CD14-positive monocyte (primary cell): ENCODE measurements at regions not wholly inside any gene's neighbourhood (a gene's known extent, or its start where the extent isn't known, plus 50 kb on each side); places are given as distances from the start of the nearest gene placed in this dataset.

Experiments used
- DNase-seq, 3 donors: peaks; one replicate each; pipeline ENCODE4 v3.0.0-alpha.2; 2011 to 2022
- H2AFZ ChIP-seq: 2 replicates; pipeline ENCODE4 v1.6.0; 2012; ENCODE audit warnings: mild to moderate bottlenecking, low read depth, low read length, inconsistent platforms; ENCODE audit not compliant: insufficient read depth, poor library complexity, severe bottlenecking
- H3K27ac ChIP-seq, 2 donors: 1 replicate in 1 of 2; 2 replicates in 1 of 2; pipeline ENCODE4 v1.5.1; 2012 to 2013; ENCODE audit warnings: low read length in 2 of 2, control low read depth in 1 of 2, inconsistent platforms in 1 of 2, low read depth in 1 of 2, mild to moderate bottlenecking in 1 of 2
- H3K27me3 ChIP-seq, 2 donors: one replicate each; pipeline versions ENCODE4 v1.6.0 to v1.6.1; 2011 to 2013; ENCODE audit warnings: low read length in 2 of 2; ENCODE audit not compliant: control insufficient read depth in 2 of 2, insufficient read depth in 2 of 2
- H3K36me3 ChIP-seq, 2 donors: replicated peaks in 1 of 2; 1 replicate in 1 of 2; 2 replicates in 1 of 2; pipeline versions ENCODE4 v1.5.1 to v1.6.1; 2012 to 2013; ENCODE audit warnings: low read length in 2 of 2, control low read depth in 1 of 2, inconsistent platforms in 1 of 2, mild to moderate bottlenecking in 1 of 2; ENCODE audit not compliant: insufficient read depth in 2 of 2, control insufficient read depth in 1 of 2
- H3K4me1 ChIP-seq, 2 donors: 1 replicate in 1 of 2; 2 replicates in 1 of 2; pipeline versions ENCODE4 v1.5.1 to v1.6.1; 2012 to 2013; ENCODE audit warnings: low read length in 2 of 2, control low read depth in 1 of 2, inconsistent platforms in 1 of 2, mild to moderate bottlenecking in 1 of 2, moderate library complexity in 1 of 2; ENCODE audit not compliant: insufficient read depth in 2 of 2, control insufficient read depth in 1 of 2
- H3K4me2 ChIP-seq: replicated peaks from 2 replicates; pipeline ENCODE3; 2012; ENCODE audit warnings: low read length, moderate library complexity, mild to moderate bottlenecking; ENCODE audit not compliant: poor library complexity, severe bottlenecking; ENCODE audit errors: extremely low read depth
- H3K4me3 ChIP-seq, 3 experiments: fragments of 200-600 bp in 1 of 3; sonication (generic) in 1 of 3; replicated peaks in 1 of 3; 1 replicate in 2 of 3; 2 replicates in 1 of 3; pipeline ENCODE4 v1.5.1; 2011 to 2013; ENCODE audit warnings: low read length in 3 of 3, mild to moderate bottlenecking in 3 of 3, control low read depth in 2 of 3, low read depth in 2 of 3, inconsistent platforms in 1 of 3, moderate library complexity in 1 of 3
- H3K79me2 ChIP-seq: 2 replicates; pipeline ENCODE4 v1.6.0; 2012; ENCODE audit warnings: mild to moderate bottlenecking, control low read depth, inconsistent platforms, low read length, moderate library complexity; ENCODE audit not compliant: insufficient read depth
- H3K9ac ChIP-seq: 2 replicates; pipeline ENCODE4 v1.6.0; 2017; ENCODE audit warnings: low read length, mild to moderate bottlenecking; ENCODE audit not compliant: insufficient read depth, poor library complexity, severe bottlenecking
- H3K9me3 ChIP-seq, 2 donors: replicated peaks in 1 of 2; 1 replicate in 1 of 2; 2 replicates in 1 of 2; pipeline versions ENCODE4 v1.5.1 to v1.6.1; 2012 to 2013; ENCODE audit warnings: low read length in 2 of 2, control low read depth in 1 of 2; ENCODE audit not compliant: control insufficient read depth in 1 of 2, insufficient read depth in 1 of 2
- H4K20me1 ChIP-seq: 2 replicates; pipeline ENCODE4 v1.6.0; 2012; ENCODE audit warnings: mild to moderate bottlenecking, low read length, control low read depth, moderate library complexity; ENCODE audit not compliant: insufficient read depth
- H3K27ac Mint-ChIP-seq, 7 donors: one replicate each; pipeline ENCODE4 v1.8.0; 2020; ENCODE audit warnings: mild to moderate bottlenecking in 7 of 7, mixed read lengths in 7 of 7, moderate library complexity in 6 of 7, inconsistent platforms in 2 of 7
- H3K27me3 Mint-ChIP-seq, 3 donors: one replicate each; pipeline ENCODE4 v1.8.0; 2021 to 2022; ENCODE audit warnings: low read depth in 3 of 3, mild to moderate bottlenecking in 3 of 3, mixed read lengths in 3 of 3, moderate library complexity in 3 of 3, inconsistent platforms in 1 of 3
- H3K36me3 Mint-ChIP-seq, 2 donors: one replicate each; pipeline ENCODE4 v1.8.0; 2020; ENCODE audit warnings: mixed read lengths in 2 of 2, inconsistent platforms in 1 of 2, mild to moderate bottlenecking in 1 of 2
- H3K4me1 Mint-ChIP-seq: one replicate; pipeline ENCODE4 v1.8.0; 2020; ENCODE audit warnings: mild to moderate bottlenecking, mixed read lengths
- H3K4me3 Mint-ChIP-seq, 2 donors: one replicate each; pipeline ENCODE4 v1.8.0; 2020; ENCODE audit warnings: mild to moderate bottlenecking in 2 of 2, mixed read lengths in 2 of 2, moderate library complexity in 1 of 2
- H3K9me3 Mint-ChIP-seq, 7 donors: one replicate each; pipeline ENCODE4 v1.8.0; 2020 to 2022; ENCODE audit warnings: mixed read lengths in 7 of 7, mild to moderate bottlenecking in 6 of 7, moderate library complexity in 6 of 7, inconsistent platforms in 2 of 7
- WGBS: methylation state at CpG from one replicate; pipeline ENCODE4 v1.1.5; 2013; ENCODE audit warnings: missing lambda C conversion rate; ENCODE audit not compliant: insufficient coverage; 5-methylcytosine and 5-hydroxymethylcytosine counted together
- intact Hi-C, 2 donors: fragments of 100-400 bp; cut with micrococcal nuclease; formaldehyde crosslinking; loops; one replicate each; pipeline versions ENCODE4 v1.15.0 to v1.15.1; 2023
- TF ChIP-seq, protein P1 (sequence below): fragments of 200-600 bp; IDR thresholded peaks from one replicate; pipeline ENCODE4 v1.8.0; 2022; ENCODE audit warnings: antibody characterized with exemption, mild to moderate bottlenecking

DNA sequence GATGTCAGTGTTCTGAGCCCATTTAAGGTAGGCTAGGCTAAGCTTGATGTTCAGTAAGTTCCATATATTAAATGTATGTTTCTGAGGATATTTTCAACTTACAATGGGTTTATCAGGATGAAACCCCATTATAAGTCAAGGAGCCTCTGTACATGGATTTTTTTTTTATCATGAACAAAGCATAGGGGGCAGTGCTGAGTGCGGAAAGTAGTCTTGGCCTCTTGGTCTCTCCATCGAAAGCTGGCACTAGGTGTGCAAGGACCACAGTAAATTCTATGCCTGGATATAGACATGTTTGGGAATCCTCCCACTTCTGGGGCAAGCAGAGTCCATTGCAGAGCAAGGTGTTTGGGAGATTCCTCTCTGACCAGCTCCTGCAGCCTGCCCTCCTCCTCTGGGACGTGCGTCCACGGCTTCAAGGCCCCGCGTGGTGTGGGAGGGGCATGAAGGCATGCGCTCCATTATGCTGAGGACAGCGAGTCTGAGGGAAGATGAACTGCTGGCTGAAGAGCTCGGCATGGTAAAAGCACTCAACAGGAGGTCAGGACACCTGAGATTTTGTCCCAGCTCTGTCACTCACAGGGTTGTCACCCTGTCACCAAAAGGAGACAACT is 122.9 kb upstream of the LIPC start:
- H3K4me3 Mint-ChIP-seq = no peak overlapping the region
- peaks cover 0 to 3% (median 0%) of the 10 kb centered on the region in 7 donors for H3K9me3 Mint-ChIP-seq
- Histone ChIP-seq H3K36me3 (no peaks in the 10 kb centered on the region), H3K27me3 (no peaks in the 10 kb centered on the region), H3K4me3 (no peak overlapping the region), H4K20me1 (no peaks in the 10 kb centered on the region), H3K27ac (no peak overlapping the region), H3K9me3 (no peaks in the 10 kb centered on the region), H3K9ac (no peak overlapping the region), H3K4me2 (no peak overlapping the region), H3K4me1 (peaks cover 3 to 7% of the 10 kb centered on the region in 2 donors), H2AFZ (no peak overlapping the region), H3K79me2 (no peaks in the 10 kb centered on the region)
- intact Hi-C loops = loop anchor here in 1 of 2 donors (10.0 kb wide), 1 partner anchor 46 kb away; no protein-coding TSS in a partner anchor
- DNase-seq = no peak
- WGBS = 93% methylated on average over 6 of the region's 10 CpGs
- H3K36me3 Mint-ChIP-seq = no peaks in the 10 kb centered on the region
- TF ChIP-seq, protein P1, sequence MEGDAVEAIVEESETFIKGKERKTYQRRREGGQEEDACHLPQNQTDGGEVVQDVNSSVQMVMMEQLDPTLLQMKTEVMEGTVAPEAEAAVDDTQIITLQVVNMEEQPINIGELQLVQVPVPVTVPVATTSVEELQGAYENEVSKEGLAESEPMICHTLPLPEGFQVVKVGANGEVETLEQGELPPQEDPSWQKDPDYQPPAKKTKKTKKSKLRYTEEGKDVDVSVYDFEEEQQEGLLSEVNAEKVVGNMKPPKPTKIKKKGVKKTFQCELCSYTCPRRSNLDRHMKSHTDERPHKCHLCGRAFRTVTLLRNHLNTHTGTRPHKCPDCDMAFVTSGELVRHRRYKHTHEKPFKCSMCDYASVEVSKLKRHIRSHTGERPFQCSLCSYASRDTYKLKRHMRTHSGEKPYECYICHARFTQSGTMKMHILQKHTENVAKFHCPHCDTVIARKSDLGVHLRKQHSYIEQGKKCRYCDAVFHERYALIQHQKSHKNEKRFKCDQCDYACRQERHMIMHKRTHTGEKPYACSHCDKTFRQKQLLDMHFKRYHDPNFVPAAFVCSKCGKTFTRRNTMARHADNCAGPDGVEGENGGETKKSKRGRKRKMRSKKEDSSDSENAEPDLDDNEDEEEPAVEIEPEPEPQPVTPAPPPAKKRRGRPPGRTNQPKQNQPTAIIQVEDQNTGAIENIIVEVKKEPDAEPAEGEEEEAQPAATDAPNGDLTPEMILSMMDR = no peak
- peaks cover 0 to 4% (median 0%) of the 10 kb centered on the region in 3 donors for H3K27me3 Mint-ChIP-seq
- peaks cover 7% of the 10 kb centered on the region for H3K4me1 Mint-ChIP-seq
- peak overlapping the region in 1 of 7 donors; percentile 38 for H3K27ac Mint-ChIP-seq

GRCh38 chr15:58309963-58310928 is 121.5 kb upstream of the LIPC start:
- no peaks in the 10 kb centered on the region for H3K36me3 ChIP-seq
- no peak overlapping the region for H2AFZ ChIP-seq
- H3K27me3 Mint-ChIP-seq = peaks cover 0 to 4% (median 1%) of the 10 kb centered on the region in 3 donors
- H3K4me3 ChIP-seq = no peak overlapping the region
- no peaks in the 10 kb centered on the region for H3K27me3 ChIP-seq
- peaks cover 3 to 7% of the 10 kb centered on the region in 2 donors for H3K4me1 ChIP-seq
- no peak overlapping the region for H3K9ac ChIP-seq
- H3K4me3 Mint-ChIP-seq = peak overlapping the region in 1 of 2 donors; percentile 37
- no peak overlapping the region for H3K4me2 ChIP-seq
- TF ChIP-seq, protein P1 = no peak
- peaks cover 13% of the 10 kb centered on the region for H3K4me1 Mint-ChIP-seq
- 93% methylated on average over 12 of the region's 20 CpGs for WGBS
- H3K9me3 Mint-ChIP-seq = peaks cover 0 to 3% (median 0%) of the 10 kb centered on the region in 7 donors
- DNase-seq = no peak
- no peak overlapping the region for H3K27ac ChIP-seq
- H4K20me1 ChIP-seq = no peaks in the 10 kb centered on the region
- H3K27ac Mint-ChIP-seq = peak overlapping the region in 2 of 7 donors; percentile 31
- intact Hi-C loops = loop anchor here in 1 of 2 donors (10.0 kb wide), 1 partner anchor 45 kb away; no protein-coding TSS in a partner anchor
- H3K79me2 ChIP-seq = no peaks in the 10 kb centered on the region
- no peaks in the 10 kb centered on the region for H3K9me3 ChIP-seq
- no peaks in the 10 kb centered on the region for H3K36me3 Mint-ChIP-seq
